EH (cell line): ENCODE measurements at regions not wholly inside any gene's neighbourhood (a gene's known extent, or its start where the extent isn't known, plus 50 kb on each side); places are given as distances from the start of the nearest gene placed in this dataset.

Experiments
- DNase-seq: peaks from one replicate; pipeline ENCODE4 v3.0.0-alpha.2; 2015; ENCODE audit warnings: low read depth

DNA sequence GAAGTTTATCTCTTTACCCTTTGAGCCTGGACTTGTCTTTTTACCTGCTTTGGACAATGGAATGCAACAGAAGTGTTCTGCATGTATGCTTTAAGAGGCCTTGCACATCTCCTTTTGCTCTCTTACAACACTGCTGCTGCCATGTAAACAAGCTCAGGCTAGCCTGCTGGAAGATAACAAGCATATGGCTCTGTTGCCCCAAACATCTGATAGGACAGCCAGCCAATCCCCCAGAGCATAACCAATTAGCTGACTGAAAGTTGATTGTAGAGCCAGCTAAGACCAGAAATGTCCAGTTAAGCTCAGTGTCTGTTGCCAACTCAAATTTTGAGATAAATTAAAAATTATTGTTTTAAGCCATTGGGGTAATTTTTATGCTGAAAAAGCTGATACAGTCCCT lies 510.6 kb upstream of the CNKSR2 start:
- no peak for DNase-seq

DNA sequence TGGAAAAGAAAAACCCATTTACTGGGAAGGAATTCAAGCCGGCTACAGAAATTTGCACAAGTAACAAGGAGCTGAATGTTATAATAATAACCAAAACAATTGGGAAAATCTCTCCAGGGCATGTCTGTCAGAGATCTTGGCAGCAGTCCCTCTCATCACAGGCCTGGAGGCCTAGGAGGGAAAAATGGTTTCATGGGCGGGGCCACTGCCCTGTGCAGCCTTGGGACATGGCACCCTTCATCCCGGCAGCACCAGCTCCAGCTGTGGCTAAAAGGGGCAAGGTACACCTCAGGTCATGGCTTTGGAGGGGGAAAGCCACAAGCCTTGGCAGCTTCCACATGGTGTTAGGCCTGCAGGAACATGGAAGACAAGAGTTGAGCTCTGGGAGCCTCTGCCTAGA lies 513.1 kb upstream of the CNKSR2 start:
- DNase-seq, result no peak

DNA sequence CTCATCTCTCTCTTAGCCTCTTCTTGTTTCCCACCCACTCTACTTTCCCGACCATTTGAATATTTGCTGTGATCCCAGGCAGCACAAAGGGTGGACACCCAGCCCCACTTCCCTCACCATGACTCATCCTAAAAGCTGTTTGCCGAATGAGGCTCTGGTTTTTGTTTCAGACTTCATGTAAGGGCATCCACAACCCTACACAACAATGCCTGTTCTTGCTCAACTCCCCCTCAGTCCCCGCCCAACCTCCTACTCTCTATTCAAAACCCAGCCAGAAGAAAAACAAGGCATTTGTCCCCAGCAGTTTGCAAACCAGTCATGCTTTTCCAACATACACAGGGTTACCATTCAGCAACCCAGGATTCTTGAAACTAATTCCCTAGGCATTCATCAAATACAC lies 516.5 kb upstream of the CNKSR2 start:
- DNase-seq, result no peak

DNA sequence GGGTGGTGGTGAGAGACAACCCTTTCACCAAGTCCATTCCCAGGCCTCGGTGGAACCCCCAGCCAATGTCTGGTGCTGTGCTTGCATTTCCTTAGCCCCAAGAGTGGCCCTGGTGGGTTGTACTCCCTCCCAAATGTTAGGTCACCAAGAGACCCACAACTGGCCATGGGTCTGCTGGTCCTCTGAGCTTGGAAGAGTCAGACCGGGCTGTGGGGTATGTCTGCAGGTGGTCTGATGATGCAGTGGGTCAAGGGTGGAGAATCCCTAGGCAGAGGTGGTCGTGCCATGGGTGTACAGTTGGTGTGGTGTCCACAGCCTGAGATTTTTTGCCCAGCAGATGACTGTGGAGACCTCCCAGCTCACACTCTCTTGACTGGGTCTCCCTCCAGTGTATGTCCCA lies 535.7 kb upstream of the CNKSR2 start:
- no peak for DNase-seq

DNA sequence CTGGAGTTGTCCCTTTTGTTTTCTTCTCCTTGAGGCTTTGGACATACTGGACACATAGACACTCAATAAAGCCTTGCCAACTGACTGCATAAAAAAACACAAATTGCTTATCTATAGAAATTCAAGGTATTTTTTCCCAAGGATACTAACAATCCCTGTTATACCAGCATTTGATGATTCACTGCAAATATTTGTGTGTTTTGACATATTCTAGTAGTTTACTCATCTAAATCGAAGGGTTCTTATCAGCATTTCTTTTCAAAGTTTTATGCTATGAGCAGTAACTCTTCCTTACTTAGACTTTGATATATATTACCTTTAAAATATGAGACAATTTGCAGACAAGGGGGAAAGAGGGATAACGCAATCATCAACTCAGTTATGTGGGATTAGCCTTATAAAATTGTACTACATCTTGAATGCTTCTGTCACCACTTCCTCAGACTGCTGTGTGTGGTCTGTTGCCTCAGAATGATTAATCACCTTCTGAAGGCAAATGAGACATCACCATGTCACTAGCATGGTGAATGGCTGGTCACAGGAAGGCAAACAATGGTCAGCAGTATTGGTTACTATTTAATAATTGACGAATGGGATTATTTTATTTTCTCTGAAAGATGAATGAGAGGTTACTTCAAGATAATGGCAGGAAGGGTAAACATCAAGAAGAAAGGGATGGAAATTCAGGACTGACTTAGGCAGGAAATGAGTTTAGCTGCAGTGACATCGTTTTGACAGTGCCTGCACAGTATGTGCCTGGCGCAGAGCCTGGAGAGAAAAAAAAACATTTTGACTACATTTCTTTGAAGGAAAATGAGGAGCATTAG lies 544.3 kb upstream of the CNKSR2 start:
- peak; percentile 0 for DNase-seq

DNA sequence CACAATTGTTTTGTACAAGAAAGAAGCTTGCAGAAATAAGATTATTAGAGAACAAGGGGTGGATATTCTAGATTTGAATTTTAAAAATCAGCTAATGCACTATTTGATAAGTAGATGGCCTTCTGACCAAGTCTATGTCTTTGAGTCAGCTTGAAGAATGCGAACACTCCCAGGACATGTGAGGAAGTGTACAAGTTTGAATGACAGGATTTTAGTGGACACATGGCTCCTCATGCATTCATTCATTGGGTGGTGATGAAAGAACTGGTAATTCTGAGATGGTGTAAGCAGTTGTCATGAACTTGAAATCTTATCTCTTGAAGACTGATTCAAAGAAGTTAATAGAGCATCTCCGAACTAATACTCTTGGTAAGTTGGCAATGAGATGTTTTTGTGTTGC lies 548.2 kb upstream of the CNKSR2 start:
- no peak for DNase-seq

DNA sequence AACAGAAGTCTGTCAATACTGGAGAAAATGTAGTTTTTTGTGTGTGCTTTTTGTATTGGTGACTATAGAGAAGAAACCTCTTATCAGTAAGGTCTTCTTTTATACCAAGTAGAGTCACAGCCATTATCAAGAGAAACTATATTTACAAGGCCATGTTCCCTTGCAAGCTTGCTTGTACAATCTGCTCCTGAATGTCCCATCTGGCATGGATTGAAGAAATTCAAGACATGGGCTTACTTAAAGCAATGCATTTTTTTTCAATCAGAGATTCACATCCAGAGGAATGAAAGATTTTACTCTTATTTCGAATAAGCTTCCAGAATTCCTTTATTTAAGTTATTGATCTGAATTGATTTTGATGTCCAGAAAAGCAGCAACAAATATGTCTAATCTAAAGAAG lies 537.3 kb upstream of the RPS6KA3 start:
- DNase-seq, result no peak

DNA sequence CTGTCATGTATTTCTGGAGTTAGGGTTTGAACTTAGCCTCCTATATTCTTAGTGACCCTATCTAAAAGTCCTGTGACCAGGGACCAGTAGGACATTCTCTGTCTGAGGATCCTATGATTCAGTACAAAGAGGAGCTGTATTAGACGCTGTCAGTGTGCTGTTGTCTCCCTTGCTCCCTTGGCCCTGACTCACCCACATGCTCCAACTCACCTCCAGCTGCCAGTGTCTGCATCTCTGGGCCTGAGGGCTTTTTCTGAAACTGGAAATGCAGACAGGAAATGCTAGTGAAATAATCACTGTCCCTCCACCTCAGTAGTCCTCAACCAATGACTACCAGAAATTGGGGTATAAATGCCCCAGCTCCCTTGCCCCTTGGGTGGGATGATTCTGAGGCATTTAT lies 535.3 kb upstream of the RPS6KA3 start:
- DNase-seq, result no peak

DNA sequence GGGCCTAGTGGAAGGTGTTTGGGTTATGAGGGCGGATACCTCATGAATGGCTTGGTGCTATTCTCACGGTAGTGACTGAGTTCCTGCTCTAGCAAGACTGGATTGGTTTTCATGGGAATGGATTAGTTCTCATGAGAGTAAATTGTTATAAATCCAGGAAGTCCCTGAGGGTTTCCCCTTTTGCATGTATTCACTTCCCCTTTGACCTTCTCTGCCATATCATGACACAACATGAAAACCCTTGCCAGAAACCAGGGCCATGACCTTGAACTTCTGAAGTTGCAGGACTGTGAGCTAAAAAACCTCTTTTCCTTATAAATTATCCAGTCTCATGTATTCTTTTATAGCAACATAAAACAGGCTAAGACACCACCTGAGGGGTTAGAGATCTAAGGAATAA lies 529.7 kb upstream of the RPS6KA3 start:
- no peak for DNase-seq

DNA sequence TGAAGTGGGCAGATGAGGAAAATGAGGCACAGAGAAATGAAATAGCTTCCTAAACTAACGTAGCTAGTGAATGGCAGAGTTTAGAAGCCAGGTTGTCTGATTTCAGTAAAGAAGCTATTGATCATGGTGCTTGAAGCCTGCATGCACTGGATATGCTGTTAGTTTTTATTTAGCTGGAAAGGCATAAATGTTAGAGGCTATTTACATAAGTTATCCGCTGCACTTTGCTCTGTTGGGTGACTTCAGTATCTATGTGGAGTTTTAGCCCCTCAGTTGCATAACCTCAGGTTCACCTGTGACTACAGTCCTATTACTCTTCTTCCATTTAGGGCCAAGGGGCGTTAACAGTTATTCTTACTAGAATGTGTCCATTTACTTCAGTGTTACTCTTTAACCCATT lies 522.4 kb upstream of the RPS6KA3 start:
- no peak for DNase-seq

DNA sequence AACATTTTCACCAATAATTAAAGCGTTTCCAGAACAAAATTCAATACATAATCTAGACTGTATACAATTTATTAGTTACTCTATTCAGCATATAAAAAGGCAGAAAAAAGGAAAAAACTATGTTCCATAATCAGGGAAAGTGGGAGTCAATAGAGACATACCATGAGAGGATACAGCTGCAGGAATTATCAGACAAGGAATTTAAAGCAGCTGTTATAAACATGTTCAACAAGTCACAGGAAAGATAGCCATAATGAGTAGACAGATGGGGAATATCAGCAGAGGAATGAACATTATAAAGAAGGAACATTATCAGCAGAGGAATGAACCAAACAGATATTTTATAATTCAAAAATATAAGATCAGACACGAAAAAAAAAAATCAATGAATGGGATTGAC lies 500.6 kb upstream of the RPS6KA3 start:
- no peak for DNase-seq

DNA sequence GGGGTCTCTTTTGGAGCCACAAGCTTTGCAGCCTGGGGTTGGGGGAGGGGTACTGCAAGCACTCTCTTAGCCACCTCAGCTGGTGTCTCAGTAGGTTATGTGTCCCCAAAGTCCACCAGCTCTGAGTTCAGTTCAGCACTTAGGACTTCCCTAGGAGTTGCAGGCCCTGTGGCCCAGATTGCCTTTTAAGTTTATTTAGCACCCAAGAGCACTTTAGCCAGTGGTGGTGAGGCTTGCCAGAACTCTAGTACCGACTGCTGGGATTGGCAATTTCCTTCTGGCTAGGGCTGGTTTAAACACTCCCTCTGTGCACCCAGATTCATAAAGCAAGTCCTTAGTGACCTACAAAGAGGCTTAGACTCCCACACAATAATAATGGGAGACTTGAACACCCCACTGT lies 489.9 kb upstream of the RPS6KA3 start:
- DNase-seq, result no peak

DNA sequence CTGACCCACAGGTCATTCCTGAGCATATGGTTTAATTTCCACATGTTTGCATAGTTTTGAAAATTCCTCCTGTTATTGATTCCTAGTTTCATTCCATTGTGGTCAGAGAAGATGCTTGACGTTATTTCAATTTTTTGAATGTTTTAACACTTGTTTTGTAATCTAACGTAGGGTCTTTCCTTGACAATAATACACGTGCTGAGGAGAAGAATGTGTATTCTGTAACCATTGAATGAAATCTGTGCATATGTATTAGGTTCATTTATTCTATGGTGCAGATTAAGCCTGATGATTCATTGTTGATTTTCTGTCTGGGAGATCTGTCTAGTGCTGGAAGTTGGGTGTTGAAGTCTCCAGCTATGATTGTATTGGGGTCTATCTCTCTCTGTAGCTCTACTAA lies 486.4 kb upstream of the RPS6KA3 start:
- no peak for DNase-seq

DNA sequence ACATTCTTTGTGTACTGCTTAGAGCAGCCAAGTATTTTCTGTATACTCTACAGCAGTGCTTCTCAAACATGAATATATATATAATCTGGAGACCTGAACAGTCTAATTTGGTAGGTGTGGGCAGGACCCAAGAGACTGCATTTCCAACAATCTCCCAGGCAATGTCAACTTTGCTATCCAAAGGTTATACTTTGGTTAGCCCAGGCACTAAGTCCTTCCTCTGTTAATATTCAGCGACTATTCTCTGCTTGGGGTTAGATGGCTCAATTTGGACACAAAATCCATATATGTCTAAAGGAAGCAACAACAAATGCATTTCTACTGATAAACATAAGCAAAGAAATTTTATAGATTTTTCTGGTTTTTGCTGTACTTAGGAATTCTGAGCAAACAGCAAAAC lies 480.0 kb upstream of the RPS6KA3 start:
- DNase-seq, result no peak

DNA sequence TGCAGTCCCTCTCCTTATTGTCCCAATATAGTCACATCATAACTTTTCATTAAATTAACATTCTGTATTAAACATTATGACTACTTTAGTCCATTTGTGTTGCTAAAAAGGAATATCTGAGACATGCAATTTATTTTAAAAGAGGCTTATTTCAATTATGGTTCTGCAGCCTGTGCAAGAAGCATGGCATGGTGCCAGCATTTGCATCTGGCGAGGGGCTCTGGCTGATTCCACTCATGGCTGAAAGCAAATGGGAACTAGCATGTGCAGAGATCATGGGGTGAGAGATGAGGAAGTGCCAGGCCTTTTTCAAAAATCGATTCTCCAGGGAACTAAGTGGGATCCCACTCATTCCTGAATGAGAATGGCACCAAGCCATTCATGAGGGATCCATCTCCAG lies 476.3 kb upstream of the RPS6KA3 start:
- no peak for DNase-seq

DNA sequence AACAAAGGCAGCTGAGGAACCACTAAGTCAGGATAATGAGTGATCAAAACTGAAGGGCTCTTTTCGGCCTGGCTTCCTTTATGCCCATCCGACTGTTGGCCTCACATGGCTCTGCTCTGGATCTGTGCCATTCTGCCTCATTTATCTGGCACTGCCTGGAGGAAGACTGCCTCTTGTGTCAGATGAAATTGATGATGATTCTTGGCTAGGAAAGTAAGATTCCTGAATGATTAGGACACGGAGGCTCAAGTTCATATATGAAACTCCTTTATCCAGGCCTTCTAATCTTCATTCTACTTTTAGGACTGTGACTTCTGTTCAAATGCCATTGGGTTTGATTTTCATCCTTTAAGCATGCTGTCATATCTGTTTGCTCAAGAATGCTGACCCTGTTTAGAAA lies 475.4 kb upstream of the RPS6KA3 start:
- DNase-seq, result peak; percentile 3

DNA sequence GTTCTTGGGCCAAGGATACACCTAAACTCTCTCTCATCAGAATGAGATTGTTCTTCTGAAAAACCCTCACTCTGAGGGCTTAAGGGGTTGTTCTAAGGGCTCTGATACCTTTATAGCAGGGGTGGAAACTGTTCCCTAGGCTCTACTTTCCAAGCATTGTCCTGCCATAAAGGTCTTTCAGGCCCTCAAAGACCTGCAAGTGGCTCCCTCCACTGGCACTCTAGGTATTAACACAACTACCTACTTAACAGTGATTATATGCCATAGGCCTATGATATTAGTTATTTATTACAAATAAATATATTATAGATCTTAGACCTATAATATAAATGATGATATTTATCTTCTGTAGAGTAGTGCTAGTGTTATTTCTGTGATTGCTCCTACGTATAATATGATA lies 473.7 kb upstream of the RPS6KA3 start:
- DNase-seq, result no peak

DNA sequence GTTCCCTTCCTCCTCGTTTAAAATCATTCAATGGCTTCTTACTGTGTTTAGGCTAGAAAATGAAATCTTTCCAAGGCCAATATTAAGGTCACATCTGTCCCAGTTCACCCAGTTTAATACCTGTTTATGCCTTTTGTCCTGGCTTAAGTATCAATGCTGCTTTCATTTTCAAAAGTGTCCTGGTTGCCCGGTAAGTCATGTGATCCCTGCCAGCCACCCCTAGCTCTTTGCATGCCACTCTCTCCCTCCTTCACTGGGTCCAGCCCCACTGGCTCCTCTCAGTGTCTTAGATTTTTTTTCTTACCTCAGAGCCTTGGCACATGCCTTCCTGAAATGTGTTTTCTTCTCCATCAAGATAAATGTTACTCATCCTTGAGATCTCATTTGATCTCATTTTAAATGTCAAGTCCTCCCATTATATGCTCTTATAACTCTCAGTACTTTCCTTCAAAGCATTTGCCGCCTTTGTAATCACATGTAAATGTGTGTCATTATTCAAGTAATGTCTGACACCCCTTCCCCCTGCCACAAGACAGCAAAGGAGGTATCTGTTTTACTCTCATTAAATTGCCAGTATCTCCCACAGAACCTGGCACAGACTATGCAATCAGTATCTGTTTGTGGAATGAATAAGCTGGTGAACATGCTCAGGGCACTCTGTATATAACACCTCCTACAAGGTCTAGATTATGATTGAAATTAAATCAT lies 472.5 kb upstream of the RPS6KA3 start:
- DNase-seq, result no peak

DNA sequence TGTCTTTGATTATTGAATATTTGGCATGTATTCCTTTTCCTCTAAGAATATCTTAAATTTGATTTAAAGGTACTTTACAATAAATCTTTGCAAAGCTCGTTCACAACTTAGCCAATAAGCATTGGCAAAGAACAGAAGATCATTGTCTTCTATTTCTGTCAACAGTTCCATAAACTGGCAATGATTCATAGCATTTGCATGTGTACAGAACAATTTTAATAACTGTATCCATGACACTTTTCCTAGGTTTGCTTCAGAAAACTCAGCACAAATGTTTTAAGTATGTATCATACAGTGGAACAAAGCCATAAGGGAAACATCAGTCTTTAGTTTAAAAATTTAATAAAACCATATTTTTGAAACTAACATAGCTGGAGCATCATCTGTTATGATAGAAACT lies 462.7 kb upstream of the RPS6KA3 start:
- no peak for DNase-seq

DNA sequence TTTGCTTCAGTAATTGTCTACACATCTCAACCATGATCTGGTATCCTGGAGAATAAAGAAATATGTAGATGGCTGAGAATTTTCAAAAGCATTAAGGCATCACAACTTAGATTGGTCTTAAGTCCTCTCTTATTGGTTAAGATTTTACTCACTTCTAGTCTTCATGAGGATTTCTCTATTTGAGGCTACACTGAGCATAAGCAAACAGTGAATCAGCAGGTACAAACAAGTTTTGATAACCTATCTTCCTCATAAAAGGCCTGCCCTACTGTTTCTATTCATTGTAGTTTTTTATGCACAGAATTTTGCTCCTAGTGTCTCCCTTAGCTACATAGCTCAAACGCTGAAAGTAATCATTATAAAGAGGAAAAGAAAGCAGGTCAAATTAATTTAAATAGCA lies 460.7 kb upstream of the RPS6KA3 start:
- no peak for DNase-seq

DNA sequence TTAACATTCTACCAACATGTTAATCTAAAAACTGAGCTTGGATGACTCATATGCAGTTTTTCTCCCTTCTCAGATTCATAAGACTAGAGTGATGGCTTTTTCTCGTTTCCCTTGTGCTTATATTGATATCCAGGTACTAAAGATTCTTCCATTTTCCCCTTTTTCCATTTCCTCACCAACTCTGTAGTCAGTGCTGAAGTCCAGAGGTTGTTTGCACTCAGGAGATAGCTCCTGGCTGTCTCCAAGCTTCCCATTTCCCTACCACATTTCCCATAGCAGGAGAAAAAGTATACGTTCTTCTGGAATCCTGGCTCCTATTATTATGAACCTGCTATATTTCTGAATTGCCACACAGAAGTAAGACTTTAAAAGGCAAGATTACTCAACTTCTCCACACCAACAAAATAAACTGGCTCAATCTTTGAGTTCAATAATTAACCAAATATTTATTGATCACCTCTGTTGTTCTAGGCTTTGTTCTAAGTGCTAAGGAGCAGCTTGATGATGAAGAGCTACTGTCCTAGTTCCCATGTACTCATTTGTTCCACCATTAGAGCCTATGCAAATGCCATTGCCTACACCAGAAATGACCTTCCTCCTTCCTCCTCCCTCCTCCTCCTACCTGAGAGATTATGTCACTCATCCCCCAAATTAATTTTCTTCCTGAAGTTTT lies 454.4 kb upstream of the RPS6KA3 start:
- no peak for DNase-seq

DNA sequence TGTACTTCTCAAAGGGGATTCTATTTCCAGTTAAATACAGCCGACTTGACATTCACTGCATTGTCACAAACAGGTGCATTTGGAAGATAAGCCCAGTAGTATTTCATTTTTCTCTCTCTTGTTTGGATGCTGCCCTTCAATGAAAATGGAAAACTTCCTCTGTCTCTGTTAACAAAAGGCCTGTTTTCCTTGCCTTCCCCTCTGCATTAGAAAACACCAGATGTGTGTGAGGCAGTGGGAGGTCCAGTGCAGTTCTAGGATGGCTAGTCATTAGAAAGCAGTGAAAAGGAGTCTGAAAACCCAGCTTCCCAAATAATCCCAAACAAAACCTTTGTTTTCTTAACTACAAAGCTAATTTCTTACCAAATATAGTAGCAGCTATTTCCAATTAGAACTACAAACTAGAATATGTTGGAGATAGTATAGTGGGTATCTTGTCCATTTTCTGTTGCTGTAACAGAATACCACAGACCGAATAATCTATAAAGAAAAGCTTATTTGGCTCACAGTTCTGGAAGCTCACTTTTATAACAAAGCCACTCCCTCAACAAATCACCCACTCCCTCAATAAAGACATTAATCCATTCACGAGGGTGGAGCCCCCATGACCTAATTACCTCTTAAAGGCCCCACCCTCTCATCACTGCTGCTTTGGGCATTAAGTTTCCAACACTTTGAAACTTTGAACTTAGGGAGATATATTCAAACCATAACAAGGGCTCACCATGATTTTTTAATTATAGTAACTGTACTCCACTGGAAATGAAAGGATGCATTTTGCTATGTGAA lies 452.1 kb upstream of the RPS6KA3 start:
- no peak for DNase-seq

DNA sequence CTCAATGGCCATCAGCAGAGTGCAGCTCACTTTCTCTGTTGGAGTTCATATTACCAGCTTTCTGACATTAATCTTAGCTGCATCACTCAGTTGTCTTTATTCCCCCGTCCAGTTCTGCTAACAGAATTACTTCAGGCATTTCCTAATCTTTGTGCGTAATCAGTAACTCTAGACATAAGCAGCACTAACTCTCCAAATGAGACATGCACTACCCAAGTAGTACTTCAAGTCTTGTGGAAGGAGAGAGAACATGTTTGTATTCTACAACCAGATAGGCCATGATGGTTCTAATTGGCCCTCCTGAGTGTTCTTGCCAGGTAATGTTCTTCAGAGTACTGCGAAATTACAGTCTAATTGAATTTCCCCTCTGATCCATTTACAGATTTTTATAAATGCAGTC lies 448.5 kb upstream of the RPS6KA3 start:
- DNase-seq, result no peak
